GM12865 (cell line): ENCODE measurements at regions not wholly inside any gene's neighbourhood (a gene's known extent, or its start where the extent isn't known, plus 50 kb on each side); places are given as distances from the start of the nearest gene placed in this dataset.

Source experiments
- DNase-seq: peaks from one replicate; pipeline ENCODE4 v3.0.0; 2010; ENCODE audit warnings: low read depth
- H3K4me3 ChIP-seq: 2 replicates; pipeline ENCODE4 v1.5.1; 2011; ENCODE audit warnings: mild to moderate bottlenecking, low read depth, low read length, control low read depth
- TF ChIP-seq, protein P1 (sequence below): IDR thresholded peaks from 2 replicates; pipeline ENCODE4 v1.5.1; 2011; ENCODE audit warnings: low read length, control low read depth, low read depth, inconsistent platforms; ENCODE audit not compliant: insufficient read depth; ENCODE audit errors: missing control alignments

DNA sequence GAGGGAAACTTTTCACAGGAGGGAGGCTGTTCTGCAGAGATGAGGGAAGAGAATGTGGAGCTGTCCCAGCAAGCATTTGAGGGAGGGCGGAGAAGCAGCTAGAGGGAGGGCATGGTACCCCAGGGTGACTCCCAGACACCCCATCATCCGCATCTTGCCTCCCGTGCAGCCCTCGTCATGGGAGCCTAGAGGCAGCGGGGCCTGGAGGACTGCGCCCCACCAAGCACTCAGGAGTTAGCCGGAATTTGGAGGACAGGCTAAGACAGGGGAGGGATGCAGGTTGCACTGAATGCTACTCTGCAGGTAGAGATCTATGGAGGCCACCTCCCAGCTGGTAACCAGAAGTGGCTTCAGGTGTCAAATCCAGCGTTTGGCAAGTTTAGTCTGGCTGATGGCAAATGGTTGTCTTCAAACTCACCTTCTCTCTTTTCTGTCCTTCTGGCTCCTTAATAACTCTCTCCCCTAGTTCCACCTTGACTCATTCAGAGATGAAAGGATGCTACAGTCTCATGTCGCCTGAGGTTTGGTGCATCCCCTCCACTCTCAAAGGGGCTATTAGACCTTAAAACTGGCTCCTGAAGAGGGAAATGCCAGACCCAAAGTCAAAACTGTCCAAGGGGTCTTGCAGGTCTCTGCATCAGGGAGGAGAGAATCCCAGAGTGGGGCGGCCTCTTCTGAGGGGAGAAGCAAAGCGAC, 155.9 kb upstream of the TLE3 start:
- TF ChIP-seq, protein P1, sequence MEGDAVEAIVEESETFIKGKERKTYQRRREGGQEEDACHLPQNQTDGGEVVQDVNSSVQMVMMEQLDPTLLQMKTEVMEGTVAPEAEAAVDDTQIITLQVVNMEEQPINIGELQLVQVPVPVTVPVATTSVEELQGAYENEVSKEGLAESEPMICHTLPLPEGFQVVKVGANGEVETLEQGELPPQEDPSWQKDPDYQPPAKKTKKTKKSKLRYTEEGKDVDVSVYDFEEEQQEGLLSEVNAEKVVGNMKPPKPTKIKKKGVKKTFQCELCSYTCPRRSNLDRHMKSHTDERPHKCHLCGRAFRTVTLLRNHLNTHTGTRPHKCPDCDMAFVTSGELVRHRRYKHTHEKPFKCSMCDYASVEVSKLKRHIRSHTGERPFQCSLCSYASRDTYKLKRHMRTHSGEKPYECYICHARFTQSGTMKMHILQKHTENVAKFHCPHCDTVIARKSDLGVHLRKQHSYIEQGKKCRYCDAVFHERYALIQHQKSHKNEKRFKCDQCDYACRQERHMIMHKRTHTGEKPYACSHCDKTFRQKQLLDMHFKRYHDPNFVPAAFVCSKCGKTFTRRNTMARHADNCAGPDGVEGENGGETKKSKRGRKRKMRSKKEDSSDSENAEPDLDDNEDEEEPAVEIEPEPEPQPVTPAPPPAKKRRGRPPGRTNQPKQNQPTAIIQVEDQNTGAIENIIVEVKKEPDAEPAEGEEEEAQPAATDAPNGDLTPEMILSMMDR = no peak
- no peak overlapping the region for H3K4me3 ChIP-seq
- DNase-seq = no peak

DNA sequence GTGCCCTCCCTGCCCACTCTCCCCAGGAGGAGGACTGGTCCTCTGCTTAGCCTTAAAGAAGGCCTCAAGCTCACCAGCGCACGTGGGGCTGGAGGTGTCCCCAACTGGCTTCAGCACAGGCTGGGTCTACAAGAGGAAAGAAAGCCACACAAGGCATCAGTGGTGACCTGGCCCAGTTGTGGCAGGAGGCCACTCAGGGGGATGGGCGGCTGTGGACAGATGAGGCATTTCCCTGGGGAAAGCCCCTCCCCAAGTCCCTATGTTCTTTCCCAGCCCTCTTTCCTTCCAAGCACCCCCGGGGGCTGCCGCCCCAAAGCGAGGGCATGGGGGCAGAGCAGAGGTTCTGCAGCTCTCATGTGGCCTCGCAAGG, 155.2 kb upstream of the TLE3 start:
- TF ChIP-seq, protein P1 = no peak
- DNase-seq = no peak
- no peak overlapping the region for H3K4me3 ChIP-seq

DNA sequence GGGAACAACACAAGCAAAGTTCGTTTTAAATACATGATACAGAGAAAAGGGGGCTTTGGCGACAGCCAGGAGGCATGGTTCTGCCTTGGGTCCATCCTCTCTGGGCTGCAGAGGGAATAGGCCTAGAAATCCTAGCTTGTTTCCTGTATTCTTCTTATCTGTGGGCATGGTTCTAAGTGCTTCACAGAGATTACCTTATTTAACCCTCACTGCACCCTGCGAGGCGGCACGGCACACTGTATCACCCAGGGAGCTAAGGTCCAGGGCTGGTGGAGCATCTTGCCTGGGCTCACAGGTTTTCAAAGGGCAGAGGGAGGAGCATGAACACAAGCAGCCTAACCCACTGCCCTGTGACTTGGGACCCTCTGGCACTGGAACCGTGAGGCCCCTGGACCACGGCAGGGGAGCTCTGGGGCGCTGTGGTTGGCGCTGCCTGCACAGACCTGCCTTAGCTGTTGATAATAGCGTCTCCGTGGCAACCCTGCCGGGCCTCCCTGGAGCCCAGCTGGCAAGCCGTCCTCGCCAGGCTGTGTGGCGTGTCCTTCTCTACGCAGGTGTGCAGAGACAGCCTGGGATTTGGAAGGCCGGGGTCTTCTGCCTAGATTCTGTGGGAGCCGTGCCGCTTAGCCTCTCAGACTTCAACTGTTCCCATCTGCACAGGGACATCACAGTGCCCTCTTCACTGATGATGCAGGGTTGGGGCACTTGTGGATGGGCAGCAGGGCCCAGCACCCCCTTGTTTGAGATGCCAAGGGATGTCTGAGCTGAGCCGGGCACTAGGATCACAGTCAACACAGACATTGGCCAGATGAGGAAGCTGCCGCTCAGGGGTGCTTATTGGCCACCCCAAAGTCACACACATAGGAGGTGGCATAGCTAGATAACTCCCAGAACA, 154.6 kb upstream of the TLE3 start:
- no peak for DNase-seq
- no peak overlapping the region for H3K4me3 ChIP-seq
- TF ChIP-seq, protein P1 = no peak

DNA sequence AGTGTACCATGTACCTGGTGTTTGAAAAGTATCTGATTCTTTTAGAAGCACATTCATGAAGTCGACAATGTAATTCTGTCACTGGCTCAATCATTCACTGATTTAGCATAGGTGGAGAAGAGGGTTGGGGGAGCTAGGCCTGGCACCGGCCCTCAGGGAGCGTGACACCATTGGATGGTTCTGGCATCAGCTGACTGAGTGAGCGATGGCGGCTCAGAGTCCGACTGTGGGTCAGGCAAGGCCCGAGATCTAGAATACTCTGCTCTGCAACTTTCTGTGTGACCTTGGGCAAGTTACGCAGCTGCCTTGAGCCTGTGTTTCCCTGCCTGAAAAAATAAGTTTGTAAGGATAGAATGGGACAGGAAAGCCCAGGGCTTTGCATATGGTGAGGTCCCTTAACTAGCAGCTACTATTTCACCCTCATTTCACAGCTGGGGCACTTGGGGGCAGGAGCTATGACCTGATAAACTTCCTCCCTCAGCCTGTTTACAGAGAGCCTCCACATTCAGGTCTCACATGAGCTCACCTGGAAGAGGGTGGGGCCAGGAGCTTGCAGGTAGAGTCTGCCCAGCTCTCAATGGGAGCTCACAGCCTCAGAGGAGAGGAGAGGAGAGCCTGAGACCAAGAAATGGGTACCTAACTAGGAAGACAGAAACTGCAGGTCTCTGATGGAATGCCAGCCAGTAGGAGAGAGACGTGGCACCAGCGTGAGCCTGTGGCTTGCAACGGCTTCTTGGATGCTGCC, 153.7 kb upstream of the TLE3 start:
- DNase-seq = no peak
- TF ChIP-seq, protein P1 = no peak
- no peak overlapping the region for H3K4me3 ChIP-seq

DNA sequence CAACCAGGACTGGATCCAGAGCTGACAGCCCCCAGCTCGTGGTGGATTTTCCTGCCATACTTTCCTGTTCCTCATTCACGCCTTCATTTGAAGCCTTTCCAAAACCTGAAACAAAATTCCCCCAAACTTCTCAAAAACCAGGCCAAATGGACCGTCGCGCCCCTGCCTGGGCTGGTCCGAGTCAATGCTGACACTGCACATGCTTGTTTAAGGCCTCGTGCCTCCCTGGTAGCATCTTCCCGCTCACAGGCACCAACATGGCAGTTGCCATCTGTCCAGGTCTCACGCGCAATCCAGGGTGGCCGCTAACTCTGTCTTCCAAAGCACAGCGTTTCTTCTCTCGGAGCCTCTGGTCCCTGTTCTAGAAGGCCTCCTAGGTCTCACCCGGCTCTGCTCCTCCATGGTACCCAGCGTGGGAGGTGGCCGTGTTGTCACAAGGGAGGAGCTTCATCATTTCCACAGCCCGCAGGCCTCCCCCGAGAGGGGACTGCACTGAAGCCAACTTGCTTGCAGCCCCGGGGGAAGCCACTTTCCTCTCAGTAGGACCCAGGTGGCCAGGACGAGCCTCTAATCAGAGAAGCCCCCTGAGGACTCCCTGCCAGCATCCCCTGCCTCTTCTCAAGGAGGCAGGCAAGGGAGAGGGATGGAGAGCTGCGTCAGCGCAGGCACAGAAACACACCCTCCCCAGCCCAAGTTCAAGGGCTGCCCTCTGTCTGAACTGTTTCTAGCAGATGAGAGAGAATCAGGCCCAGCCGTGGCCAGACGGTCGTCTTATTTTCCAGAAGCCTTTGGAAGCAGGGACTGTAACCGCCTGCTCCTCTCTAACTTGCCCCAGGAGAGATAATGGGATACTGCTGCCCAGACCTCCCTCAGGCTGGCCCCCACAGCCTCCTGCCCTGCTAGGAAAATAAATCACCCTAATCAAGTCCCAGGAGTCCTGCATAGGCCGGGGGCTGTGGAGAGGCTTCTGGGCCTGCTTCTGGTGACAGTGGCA, 152.8 kb upstream of the TLE3 start:
- no peak overlapping the region for H3K4me3 ChIP-seq

More for the DNA sequence above, 152.8 kb upstream of the TLE3 start:
- TF ChIP-seq, protein P1 = no peak
- DNase-seq = no peak
